ENCODE measurements at regions not wholly inside any gene's neighbourhood (a gene's known extent, or its start where the extent isn't known, plus 50 kb on each side); places are given as distances from the start of the nearest gene placed in this dataset.

DNA sequence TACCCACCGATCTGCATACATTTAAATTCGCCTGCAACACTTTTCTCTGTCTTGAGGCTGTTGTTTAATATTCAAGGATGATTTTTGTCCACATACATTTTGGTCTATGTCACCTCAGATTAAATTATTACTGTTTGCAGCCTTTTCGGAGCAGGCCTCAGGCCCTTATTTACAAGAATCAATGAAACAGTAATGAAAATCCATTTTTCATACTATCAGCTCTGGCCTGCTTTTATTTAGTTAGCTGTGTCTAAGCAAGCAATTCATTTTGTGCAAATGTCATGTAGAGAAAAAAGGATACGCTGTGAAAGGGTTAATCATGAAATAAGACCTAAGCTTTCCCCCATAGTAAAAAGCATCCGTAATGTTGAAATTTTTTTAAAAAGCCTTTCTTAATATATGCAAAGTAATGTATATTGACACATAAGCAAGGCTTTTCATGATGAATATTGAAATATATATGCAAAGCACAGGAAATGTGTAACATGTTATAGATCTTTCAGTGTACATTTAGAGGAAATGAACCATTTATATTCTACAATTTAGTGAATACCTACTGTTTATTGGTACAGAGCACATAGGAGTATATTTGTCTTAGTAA lies 1135.3 kb upstream of the ZEB2 start:
- TF ChIP-seq, protein P1, sequence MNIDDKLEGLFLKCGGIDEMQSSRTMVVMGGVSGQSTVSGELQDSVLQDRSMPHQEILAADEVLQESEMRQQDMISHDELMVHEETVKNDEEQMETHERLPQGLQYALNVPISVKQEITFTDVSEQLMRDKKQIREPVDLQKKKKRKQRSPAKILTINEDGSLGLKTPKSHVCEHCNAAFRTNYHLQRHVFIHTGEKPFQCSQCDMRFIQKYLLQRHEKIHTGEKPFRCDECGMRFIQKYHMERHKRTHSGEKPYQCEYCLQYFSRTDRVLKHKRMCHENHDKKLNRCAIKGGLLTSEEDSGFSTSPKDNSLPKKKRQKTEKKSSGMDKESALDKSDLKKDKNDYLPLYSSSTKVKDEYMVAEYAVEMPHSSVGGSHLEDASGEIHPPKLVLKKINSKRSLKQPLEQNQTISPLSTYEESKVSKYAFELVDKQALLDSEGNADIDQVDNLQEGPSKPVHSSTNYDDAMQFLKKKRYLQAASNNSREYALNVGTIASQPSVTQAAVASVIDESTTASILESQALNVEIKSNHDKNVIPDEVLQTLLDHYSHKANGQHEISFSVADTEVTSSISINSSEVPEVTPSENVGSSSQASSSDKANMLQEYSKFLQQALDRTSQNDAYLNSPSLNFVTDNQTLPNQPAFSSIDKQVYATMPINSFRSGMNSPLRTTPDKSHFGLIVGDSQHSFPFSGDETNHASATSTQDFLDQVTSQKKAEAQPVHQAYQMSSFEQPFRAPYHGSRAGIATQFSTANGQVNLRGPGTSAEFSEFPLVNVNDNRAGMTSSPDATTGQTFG (tag by site-specific recombination; IDR thresholded peaks at IDR 0.05; ENCODE audit: borderline replicate concordance): no peak
- TF ChIP-seq ZNF274 (IDR thresholded peaks at IDR 0.05; ENCODE audit: low read length): no peak
- TF ChIP-seq ZNF274 (tag by site-specific recombination; IDR thresholded peaks at IDR 0.05; ENCODE audit: borderline replicate concordance): no peak
- TF ChIP-seq, protein P2, sequence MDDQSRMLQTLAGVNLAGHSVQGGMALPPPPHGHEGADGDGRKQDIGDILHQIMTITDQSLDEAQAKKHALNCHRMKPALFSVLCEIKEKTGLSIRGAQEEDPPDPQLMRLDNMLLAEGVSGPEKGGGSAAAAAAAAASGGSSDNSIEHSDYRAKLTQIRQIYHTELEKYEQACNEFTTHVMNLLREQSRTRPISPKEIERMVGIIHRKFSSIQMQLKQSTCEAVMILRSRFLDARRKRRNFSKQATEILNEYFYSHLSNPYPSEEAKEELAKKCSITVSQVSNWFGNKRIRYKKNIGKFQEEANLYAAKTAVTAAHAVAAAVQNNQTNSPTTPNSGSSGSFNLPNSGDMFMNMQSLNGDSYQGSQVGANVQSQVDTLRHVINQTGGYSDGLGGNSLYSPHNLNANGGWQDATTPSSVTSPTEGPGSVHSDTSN (CRISPR knock-in tag; IDR thresholded peaks at IDR 0.05): no peak

All from HEK293 (cell line).